ENCODE measurements at regions not wholly inside any gene's neighbourhood (a gene's known extent, or its start where the extent isn't known, plus 50 kb on each side); places are given as distances from the start of the nearest gene placed in this dataset.
A peak's percentile ranks its signal among the peaks of the same experiment; 100 is the strongest.

- no peak for DNase-seq
Observed at GRCh38 chr17:77001487-77001886, 133.3 kb downstream of the MGAT5B start.

- DNase-seq: no peak
Observed at GRCh38 chr17:77002103-77003045, 134.2 kb downstream of the MGAT5B start.

GRCh38 chr17:77003699-77004098 is 135.5 kb downstream of the MGAT5B start:
- DNase-seq: no peak

GRCh38 chr17:77006971-77007649 is 133.7 kb upstream of the SEC14L1 start:
- DNase-seq: no peak

- no peak for DNase-seq
Observed at GRCh38 chr17:77009877-77010276, 130.9 kb upstream of the SEC14L1 start.

GRCh38 chr17:77010667-77011066 is 130.1 kb upstream of the SEC14L1 start:
- DNase-seq: no peak

GRCh38 chr17:77011173-77012011 is 129.4 kb upstream of the SEC14L1 start:
- peak; percentile 42 for DNase-seq

GRCh38 chr17:77018504-77018903 is 122.3 kb upstream of the SEC14L1 start:
- DNase-seq: no peak

GRCh38 chr17:77019893-77020379 is 120.8 kb upstream of the SEC14L1 start:
- DNase-seq: no peak

- no peak for DNase-seq
Observed at GRCh38 chr17:77020973-77021372, 119.8 kb upstream of the SEC14L1 start.

- DNase-seq: no peak
Observed at GRCh38 chr17:77022766-77023165, 118.0 kb upstream of the SEC14L1 start.

- no peak for DNase-seq
Observed at GRCh38 chr17:77025781-77026180, 115.0 kb upstream of the SEC14L1 start.

GRCh38 chr17:77027271-77027889 is 113.4 kb upstream of the SEC14L1 start:
- DNase-seq: no peak

- DNase-seq: no peak
Observed at GRCh38 chr17:77028900-77029299, 111.9 kb upstream of the SEC14L1 start.

- no peak for DNase-seq
Observed at GRCh38 chr17:77032929-77033328, 107.8 kb upstream of the SEC14L1 start.

- DNase-seq: no peak
Observed at GRCh38 chr17:77033892-77034404, 106.8 kb upstream of the SEC14L1 start.

- DNase-seq: no peak
Observed at GRCh38 chr17:77034677-77035424, 105.9 kb upstream of the SEC14L1 start.

GRCh38 chr17:77035526-77035925 is 105.2 kb upstream of the SEC14L1 start:
- no peak for DNase-seq

GRCh38 chr17:77036136-77036840 is 104.5 kb upstream of the SEC14L1 start:
- no peak for DNase-seq

GRCh38 chr17:77036841-77037381 is 103.9 kb upstream of the SEC14L1 start:
- no peak for DNase-seq

- DNase-seq: no peak
Observed at GRCh38 chr17:77037943-77038342, 102.8 kb upstream of the SEC14L1 start.
